SHP77 (cell line): ENCODE measurements at regions not wholly inside any gene's neighbourhood (a gene's known extent, or its start where the extent isn't known, plus 50 kb on each side); places are given as distances from the start of the nearest gene placed in this dataset.
"Not testable (repeated sequence)": the region's sequence is repeated elsewhere in the genome, so short reads cannot be mapped to it uniquely, and the experiment has no call there.

Experiments
- DNase-seq, 2 experiments: peaks; one replicate each; lab custom pipeline; 2025; lab: John Stamatoyannopoulos, UW

DNA sequence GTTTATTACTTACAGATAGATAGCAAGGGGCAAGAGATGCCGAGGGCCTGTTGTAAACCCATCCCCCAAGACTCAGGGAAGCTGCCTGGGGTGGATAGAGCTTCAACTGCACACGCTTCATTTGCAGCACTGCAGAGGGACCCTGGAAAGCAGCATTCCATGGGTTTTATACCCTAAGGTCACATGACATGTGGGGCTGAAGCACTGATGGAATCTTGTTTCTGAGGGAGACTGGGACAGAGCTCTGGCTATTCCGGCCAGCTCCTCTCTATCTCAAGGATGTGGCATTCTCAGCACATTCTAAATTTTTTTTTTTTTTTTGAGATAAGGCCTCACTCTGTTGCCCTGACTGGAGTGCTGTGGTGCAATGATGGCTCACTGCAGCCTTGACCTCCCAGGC is 300.1 kb downstream of the MYCN start:
- DNase-seq: no peak

DNA sequence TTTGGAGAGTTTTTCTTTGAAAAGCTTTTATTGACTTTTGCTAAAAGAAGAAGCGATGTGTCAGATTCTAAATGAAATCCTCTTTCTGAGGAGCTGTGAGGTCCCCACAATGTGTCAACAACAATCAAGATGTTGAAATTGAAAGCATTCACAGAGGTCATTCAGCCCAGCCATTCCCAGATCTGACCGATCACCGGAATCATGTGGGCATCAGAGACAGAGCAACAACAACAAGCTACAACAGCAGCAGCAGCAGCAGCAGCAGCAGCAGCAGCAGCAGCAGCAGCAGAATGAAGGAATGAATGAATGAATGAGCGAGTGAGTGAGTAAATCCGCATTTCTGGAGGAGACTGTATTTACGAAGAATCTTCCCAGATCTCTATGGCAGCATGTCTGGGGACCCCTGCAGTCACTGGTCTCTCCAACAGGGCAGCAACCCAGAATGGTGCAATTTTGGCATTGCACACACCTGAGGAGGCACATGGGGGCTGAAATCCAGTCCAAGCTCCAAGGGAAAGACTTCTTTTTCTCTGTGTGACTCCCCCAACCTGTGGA is 299.0 kb downstream of the MYCN start:
- DNase-seq: no peak

GRCh38 chr2:16238786-16239185 is 298.4 kb downstream of the MYCN start:
- no peak for DNase-seq

DNA sequence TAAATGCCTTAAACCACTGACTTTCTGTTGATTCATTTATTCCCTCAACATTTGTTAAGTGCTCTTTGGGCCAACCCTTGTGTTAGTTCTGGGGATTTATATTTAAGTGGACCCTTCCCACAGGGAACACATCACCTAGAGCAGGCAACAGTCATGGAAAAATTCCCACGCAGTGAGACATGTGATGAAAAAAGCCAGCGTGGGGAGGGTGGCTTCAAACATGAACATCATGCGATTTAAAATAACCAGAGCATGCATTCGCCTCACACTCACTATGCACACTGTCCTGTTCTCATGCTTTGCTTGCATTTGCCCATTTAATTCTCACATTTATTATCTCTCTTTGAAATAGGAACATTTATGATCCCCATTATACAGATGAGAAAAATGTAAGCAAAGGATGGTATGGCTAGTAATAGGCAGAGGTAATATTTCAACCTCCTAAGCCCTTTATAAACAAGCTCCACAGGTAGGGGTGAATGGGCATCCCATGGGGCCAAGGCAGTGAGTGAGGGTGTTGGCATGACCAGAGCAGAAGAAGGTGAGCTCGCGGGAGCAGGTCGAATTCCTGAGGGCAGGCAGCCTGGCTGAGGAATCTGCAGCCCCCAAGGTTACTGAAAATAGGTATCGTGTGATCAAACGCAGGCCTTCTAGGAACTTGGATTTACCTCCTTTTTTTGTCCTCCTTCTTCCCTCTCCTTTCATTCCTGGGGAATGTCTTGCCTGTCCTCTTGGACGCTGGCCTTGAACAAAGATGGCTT is 297.8 kb downstream of the MYCN start:
- no peak for DNase-seq

DNA sequence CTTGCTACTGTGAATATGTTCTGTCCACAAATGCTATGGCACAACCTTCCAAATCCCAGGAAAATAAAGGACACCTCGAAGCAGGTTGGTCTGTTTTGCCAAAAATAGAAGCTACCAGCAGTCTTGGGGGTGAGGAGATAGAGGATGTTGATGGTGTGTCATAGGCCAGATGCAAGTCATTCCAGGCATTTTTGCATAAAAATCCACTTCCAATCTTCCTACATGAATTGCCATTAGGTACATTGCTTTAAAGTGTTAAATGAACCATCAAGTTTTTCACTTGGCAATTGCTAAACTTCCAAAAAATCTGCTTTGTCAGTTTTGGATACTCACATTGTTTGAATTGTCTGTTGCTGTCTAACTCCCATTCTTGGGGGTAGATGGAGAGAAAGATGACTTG is 295.4 kb downstream of the MYCN start:
- DNase-seq: no peak

GRCh38 chr2:16235291-16235690 is 294.9 kb downstream of the MYCN start:
- DNase-seq: not testable (repeated sequence)

DNA sequence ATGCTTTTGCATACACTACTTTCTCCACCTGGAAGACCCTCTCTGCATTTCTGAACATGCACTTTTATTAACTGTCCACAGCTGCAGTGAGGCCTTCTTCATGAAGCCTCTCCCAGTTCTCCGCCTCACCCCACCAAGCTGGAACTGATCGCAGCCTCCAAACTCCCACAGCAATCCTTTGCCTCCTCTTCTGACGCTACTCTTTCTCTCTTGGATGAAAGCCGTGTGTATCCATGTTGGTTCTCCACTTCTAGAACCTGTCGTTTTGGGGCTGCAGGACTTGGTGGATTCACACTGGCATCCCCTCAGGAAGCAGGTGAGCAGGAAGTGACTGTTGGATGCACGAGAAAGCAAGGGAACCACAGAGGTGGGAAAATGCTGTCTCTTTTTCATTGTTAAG is 288.6 kb downstream of the MYCN start:
- DNase-seq: no peak

- no peak for DNase-seq
Measured at GRCh38 chr2:16228471-16228870, 288.1 kb downstream of the MYCN start.

GRCh38 chr2:16227811-16228462 is 287.6 kb downstream of the MYCN start:
- DNase-seq: peak; percentile 37 to 39

DNA sequence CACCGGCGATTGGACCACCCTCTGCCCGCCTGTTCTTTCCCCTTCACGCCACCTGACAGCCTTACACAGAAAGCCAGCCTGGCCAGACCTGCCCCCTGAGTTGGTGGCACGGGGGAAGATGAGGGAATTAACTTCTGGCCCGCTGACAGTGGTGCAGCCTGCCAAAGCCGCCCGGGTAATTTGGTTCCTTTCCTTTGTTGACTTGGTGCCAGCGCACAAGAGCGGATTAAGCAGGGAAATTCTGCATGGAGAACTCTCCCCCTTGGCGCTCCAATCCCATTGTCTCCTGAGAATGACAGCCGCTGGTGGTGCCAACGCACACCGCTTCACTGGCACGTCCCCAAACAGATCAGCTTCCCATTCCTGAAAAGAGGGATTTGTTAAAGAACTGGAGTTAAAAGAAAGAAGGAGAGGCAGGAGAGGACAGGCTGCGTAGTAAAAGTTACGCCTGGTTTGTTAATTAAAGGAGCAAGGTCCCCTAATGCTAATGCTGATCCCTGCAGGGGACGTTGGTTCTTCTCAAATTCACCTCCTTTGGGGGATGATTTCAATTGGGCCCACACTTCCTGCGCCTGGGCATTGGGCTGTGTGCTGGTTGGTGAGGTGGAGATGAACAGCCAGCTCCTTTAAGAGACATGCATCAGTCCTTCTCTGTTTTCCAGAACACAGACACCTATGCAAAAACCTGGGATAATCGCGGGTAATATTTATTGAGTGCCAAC is 286.8 kb downstream of the MYCN start:
- DNase-seq: no peak

DNA sequence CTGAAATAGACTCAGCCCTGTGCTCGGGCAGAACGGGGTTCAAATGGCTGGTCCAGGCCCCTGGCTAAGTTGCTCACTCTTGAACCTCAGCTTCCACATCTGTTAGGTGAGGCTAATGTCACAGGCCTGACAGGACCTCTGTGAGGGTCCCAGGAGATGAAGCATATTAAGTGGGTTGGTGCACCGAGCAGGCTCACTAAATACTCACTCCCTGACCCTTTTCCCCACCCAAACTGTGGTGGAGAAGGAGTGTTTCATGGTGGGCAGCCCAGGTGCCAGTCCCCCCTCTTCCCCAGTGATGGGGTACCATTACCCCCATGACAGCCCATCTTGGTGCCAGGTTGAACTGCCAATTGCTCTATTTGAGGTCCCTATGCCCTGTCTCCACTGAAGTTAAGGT is 286.0 kb downstream of the MYCN start:
- DNase-seq: no peak

DNA sequence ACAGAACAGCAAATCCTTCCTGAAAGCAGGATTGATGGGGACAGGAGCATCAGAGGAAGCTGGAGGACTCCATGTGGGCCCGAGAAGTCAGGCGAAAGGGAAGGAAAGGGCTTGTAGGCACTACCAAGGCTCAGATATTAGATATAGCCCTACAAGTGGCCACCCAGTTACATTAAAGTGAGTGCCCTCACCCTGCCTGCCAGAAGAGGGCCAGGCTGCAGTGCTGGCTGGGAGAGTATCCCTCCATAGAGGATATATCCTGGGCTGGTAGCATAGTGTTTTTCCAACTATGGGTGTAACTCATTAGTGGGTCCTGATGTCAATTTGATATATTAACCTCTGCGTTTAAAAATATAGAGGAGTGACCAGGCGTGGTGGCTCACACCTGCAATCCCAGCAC is 285.2 kb downstream of the MYCN start:
- DNase-seq: no peak

- DNase-seq: no peak
Measured at GRCh38 chr2:16225071-16225470, 284.7 kb downstream of the MYCN start.

- no peak for DNase-seq
Measured at GRCh38 chr2:16224298-16225045, 284.1 kb downstream of the MYCN start.

- DNase-seq: no peak
Measured at GRCh38 chr2:16223841-16224177, 283.5 kb downstream of the MYCN start.

GRCh38 chr2:16223161-16223840 is 283.0 kb downstream of the MYCN start:
- no peak for DNase-seq

DNA sequence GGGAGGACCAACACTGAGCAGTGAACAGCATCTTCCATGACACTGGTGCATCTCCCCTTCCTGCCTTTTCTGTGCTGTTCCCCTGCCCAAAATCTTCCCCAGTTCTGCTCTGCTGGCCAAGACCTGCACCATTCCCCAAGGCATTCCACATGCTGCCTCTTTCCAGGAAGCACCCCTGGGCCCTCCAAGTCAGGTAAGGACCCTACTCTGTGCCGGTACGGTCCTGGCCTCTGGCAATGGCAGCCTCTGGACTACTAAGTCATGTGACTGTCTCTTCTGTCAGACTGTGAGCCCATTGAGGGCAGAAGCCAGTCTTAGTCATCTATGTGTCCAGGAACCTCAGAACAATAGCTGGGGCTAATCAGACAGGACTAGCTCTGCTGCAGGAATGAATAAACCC is 282.0 kb downstream of the MYCN start:
- no peak for DNase-seq

DNA sequence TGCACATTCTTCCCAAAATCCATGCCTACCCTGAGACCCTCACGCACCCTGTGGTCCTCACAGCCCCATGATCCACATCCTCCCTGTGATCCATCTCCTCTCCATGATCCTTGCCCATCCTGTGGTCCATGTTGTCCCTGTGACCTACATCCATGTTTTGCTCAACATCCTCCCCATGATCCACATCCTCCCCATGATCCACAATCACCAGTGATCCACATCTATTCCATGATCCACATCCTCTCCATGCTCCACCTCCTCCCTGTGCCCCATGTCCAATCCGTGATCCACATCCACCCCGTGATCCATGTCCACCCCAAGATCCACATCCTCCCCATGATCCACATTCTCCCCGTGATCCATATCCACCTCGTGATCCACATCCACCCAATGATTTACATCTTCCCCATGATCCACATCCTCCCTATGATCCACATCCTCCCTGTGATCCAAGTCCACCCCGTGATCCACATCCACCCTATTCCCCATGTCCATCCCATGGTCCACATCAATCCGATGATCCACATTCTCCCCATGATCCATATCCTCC is 281.2 kb downstream of the MYCN start:
- no peak for DNase-seq

DNA sequence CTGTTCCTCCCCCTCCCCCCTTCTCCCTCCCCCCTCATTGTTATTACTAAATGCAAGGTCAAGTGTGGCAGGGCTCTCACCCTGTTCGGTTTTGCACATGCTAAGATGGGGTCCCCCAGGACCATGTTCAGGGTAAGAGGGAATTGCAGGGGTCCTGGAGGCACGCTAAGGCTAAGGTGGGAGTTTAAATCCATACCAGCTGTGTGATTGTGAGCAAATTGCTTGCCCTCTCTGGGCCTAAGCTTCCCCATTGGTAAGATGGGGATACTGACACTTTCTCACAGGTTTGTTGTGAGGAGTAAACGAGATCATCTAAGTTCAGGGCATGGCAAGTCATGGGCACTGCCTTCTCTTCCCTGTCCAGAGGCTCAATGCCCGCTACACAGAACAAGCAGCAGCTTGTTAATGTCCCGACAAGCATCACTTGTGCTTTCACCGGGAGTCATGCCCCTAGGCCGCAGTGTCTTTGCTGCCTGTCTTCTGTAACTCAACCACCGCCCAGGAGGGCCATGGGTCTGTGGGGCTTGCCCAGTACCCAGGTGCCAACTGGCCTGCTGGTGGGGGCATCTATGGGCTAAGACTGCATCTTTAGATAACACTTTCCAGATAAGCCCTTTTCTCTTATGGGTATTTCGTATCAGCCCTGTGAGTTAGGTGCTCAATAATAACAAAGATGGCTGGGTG is 279.1 kb downstream of the MYCN start:
- no peak for DNase-seq

DNA sequence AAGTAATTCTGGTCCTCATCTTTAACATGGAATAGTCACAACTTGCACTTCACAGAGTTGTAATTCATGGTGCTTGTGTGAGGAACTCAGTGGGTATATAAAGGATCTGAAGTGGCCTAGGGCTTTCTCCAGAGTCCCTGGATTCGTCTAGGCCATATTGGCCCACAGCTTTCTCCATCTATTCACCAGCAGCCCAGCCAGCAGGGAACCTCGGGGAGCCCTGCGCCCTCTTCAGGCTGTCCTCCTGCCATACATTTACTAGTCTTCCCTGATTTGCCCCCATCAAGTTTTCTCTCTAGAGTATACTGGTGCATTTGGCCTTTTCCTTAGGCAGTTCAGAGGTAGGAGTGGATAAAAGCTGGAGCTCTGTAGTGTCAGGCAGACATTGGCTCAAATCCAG is 278.3 kb downstream of the MYCN start:
- DNase-seq: peak; percentile 12 to 39

- no peak for DNase-seq
Measured at GRCh38 chr2:16218161-16218560, 277.8 kb downstream of the MYCN start.
